ENCODE measurements at regions not wholly inside any gene's neighbourhood (a gene's known extent, or its start where the extent isn't known, plus 50 kb on each side); places are given as distances from the start of the nearest gene placed in this dataset.

DNA sequence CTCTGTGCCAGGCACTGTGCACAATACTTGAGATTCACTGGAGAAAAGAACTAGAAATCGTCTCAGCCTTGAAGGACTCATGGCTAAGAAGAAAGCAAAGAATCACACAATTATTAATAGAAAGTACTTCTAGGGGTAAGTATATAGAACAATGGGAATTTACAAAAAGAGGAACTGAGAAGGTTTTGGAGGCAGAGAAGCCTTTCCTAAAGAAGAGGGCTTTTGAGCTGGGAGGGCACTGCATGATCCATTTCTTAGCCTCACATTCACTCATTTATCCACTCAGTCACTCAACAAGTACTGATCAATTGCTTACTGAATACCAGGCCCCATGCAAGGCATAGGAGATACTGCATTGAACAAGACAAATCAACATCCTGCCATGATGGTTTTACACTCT is 113.5 kb downstream of the TMEM114 start:
- TF ChIP-seq, protein P1, sequence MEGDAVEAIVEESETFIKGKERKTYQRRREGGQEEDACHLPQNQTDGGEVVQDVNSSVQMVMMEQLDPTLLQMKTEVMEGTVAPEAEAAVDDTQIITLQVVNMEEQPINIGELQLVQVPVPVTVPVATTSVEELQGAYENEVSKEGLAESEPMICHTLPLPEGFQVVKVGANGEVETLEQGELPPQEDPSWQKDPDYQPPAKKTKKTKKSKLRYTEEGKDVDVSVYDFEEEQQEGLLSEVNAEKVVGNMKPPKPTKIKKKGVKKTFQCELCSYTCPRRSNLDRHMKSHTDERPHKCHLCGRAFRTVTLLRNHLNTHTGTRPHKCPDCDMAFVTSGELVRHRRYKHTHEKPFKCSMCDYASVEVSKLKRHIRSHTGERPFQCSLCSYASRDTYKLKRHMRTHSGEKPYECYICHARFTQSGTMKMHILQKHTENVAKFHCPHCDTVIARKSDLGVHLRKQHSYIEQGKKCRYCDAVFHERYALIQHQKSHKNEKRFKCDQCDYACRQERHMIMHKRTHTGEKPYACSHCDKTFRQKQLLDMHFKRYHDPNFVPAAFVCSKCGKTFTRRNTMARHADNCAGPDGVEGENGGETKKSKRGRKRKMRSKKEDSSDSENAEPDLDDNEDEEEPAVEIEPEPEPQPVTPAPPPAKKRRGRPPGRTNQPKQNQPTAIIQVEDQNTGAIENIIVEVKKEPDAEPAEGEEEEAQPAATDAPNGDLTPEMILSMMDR (IDR thresholded peaks at IDR 0.05) = no peak
- TF ChIP-seq POLR2A (IDR thresholded peaks at IDR 0.05) = no peak
- TF ChIP-seq EP300 (IDR thresholded peaks at IDR 0.05) = no peak

All from ovary (tissue), 3 donors.